Trophoblast cell (in vitro differentiated cells and primary cell): ENCODE measurements at regions not wholly inside any gene's neighbourhood (a gene's known extent, or its start where the extent isn't known, plus 50 kb on each side); places are given as distances from the start of the nearest gene placed in this dataset.

ENCODE experiments used
- DNase-seq, 2 donors: peaks; one replicate each; pipeline ENCODE4 v3.0.0-alpha.2; 2016
- H2AFZ ChIP-seq: 2 replicates; pipeline ENCODE4 v1.6.1; 2013; ENCODE audit warnings: low read length, moderate library complexity, mild to moderate bottlenecking; ENCODE audit not compliant: insufficient read depth, poor library complexity
- H2AK5ac ChIP-seq: 2 replicates; pipeline ENCODE4 v1.6.1; 2013; ENCODE audit warnings: mild to moderate bottlenecking, low read length
- H2BK120ac ChIP-seq: 2 replicates; pipeline ENCODE4 v1.6.1; 2013; ENCODE audit warnings: low read length, mild to moderate bottlenecking, moderate library complexity; ENCODE audit not compliant: insufficient read depth, poor library complexity
- H2BK12ac ChIP-seq: 2 replicates; pipeline ENCODE4 v1.6.1; 2013; ENCODE audit warnings: mild to moderate bottlenecking, low read length, moderate library complexity
- H2BK5ac ChIP-seq: 2 replicates; pipeline ENCODE4 v1.6.1; 2013; ENCODE audit warnings: low read length, low read depth, moderate library complexity, mild to moderate bottlenecking; ENCODE audit not compliant: poor library complexity
- H3K14ac ChIP-seq: 2 replicates; pipeline ENCODE4 v1.6.1; 2013; ENCODE audit warnings: mild to moderate bottlenecking, low read length
- H3K18ac ChIP-seq: 2 replicates; pipeline ENCODE4 v1.6.1; 2013; ENCODE audit warnings: mild to moderate bottlenecking, low read length
- H3K23ac ChIP-seq: 2 replicates; pipeline ENCODE4 v1.6.1; 2013; ENCODE audit warnings: low read length
- H3K27ac ChIP-seq: 2 replicates; pipeline ENCODE4 v1.5.1; 2013; ENCODE audit warnings: low read depth, mild to moderate bottlenecking, inconsistent platforms, low read length, moderate library complexity
- H3K27me3 ChIP-seq: 2 replicates; pipeline ENCODE4 v1.6.1; 2013; ENCODE audit warnings: inconsistent platforms, mild to moderate bottlenecking, low read length, moderate library complexity; ENCODE audit not compliant: insufficient read depth
- H3K36me3 ChIP-seq, 2 experiments: 1 replicate in 1 of 2; 2 replicates in 1 of 2; pipeline ENCODE4 v1.6.1; 2013; ENCODE audit warnings: low read length in 2 of 2, mild to moderate bottlenecking in 2 of 2, moderate library complexity in 1 of 2; ENCODE audit not compliant: insufficient read depth in 2 of 2, control insufficient read depth in 1 of 2
- H3K4ac ChIP-seq: 2 replicates; pipeline ENCODE4 v1.6.1; 2013; ENCODE audit warnings: low read depth, mild to moderate bottlenecking, low read length, moderate library complexity
- H3K4me1 ChIP-seq, 2 experiments: 1 replicate in 1 of 2; 2 replicates in 1 of 2; pipeline ENCODE4 v1.6.1; 2013; ENCODE audit warnings: low read length in 2 of 2, mild to moderate bottlenecking in 2 of 2, moderate library complexity in 1 of 2; ENCODE audit not compliant: insufficient read depth in 2 of 2, control insufficient read depth in 1 of 2
- H3K4me2 ChIP-seq: 2 replicates; pipeline ENCODE4 v1.6.1; 2013; ENCODE audit warnings: inconsistent platforms, mild to moderate bottlenecking, low read length, moderate library complexity
- H3K4me3 ChIP-seq: 2 replicates; pipeline ENCODE4 v1.5.1; 2013; ENCODE audit warnings: mild to moderate bottlenecking, low read depth, low read length, inconsistent platforms
- H3K79me1 ChIP-seq: one replicate; pipeline ENCODE4 v1.6.1; 2013; ENCODE audit warnings: low read length
- H3K79me2 ChIP-seq: 2 replicates; pipeline ENCODE4 v1.6.1; 2013; ENCODE audit warnings: low read length, mild to moderate bottlenecking; ENCODE audit not compliant: control insufficient read depth, insufficient read depth, poor library complexity
- H3K9ac ChIP-seq: 2 replicates; pipeline ENCODE4 v1.6.1; 2013; ENCODE audit warnings: mild to moderate bottlenecking, low read length
- H3K9me3 ChIP-seq: 2 replicates; pipeline ENCODE4 v1.6.1; 2013; ENCODE audit warnings: low read depth, mild to moderate bottlenecking, control low read depth, inconsistent platforms, low read length; ENCODE audit not compliant: insufficient read depth
- H4K12ac ChIP-seq: 2 replicates; pipeline ENCODE4 v1.6.1; 2013; ENCODE audit warnings: low read depth, mild to moderate bottlenecking, low read length, moderate library complexity
- H4K8ac ChIP-seq: 2 replicates; pipeline ENCODE4 v1.6.1; 2013; ENCODE audit warnings: low read depth, mild to moderate bottlenecking, low read length, moderate library complexity
- H4K91ac ChIP-seq: one replicate; pipeline ENCODE4 v1.6.1; 2013; ENCODE audit warnings: low read depth, mild to moderate bottlenecking, low read length, moderate library complexity
- WGBS: extraction: QIAGEN DNeasy Blood & Tissue Kit; methylation state at CpG from one replicate; pipeline ENCODE4 v1.1.7; 2013; ENCODE audit warnings: missing lambda C conversion rate; ENCODE audit not compliant: insufficient read length, insufficient coverage; ENCODE audit errors: extremely low coverage; 5-methylcytosine and 5-hydroxymethylcytosine counted together

DNA sequence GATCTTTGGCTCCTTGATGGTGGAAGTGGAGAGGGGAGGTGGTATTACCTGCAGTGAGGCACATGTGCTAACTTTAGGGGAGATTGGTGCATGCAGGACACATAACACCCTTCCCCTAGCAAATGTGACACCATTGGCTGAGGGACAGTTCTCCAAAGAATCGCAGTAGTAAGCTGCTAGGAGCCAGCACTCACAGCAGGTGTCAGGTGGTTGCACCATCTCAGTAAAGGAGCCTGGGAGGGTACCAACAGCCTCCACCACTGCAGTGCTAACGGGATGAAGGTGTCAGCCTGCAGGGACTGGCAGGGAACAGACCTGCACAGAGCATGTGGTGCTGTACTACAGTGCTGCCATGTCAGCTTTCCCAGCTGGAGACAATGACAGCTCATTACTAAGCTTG lies 127.3 kb upstream of the PIEZO2 start:
- H3K79me1 ChIP-seq = no peaks in the 10 kb centered on the region

DNA sequence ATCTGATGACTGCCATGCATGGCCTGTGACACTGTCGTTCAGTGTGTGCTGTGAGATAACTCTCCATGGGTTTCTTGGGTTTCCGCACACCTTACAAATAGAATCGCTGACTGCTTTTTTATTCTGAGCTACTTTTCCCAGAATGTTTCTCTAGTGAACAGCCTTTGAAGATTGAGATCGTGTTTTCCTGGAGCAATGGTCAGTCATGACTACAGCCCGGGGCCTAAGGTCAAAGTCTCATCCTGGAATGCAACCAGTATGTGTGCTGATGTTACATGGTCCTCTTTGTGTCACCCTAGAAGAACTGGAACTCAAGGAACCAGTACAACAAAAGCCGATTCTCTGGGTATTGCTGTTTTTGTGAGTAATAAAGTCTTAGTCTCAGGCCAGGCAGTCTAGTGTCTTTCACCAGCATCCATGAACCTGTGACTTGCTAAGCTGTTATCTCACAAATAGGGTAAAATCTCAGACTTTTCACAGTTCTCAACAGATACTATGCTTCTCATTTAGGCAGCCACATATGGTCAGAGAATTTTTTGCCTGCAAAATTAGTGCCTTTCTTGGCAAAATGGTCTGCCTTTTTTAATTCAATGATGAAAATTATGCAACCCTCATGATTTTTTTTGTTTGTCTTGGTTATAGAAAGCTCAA lies 124.9 kb upstream of the PIEZO2 start:
- Histone ChIP-seq H4K91ac (no peak overlapping the region), H3K4ac (no peak overlapping the region), H2BK5ac (no peak overlapping the region), H3K14ac (no peak overlapping the region), H3K79me1 (no peaks in the 10 kb centered on the region), H3K27me3 (no peaks in the 10 kb centered on the region), H3K23ac (no peak overlapping the region), H3K9me3 (peaks cover 1% of the 10 kb centered on the region), H3K36me3 (no peaks in the 10 kb centered on the region), H3K18ac (no peak overlapping the region), H2BK12ac (no peak overlapping the region), H3K79me2 (no peaks in the 10 kb centered on the region), H2BK120ac (no peak overlapping the region), H3K4me1 (no peaks in the 10 kb centered on the region), H3K27ac (no peak overlapping the region), H3K4me3 (no peak overlapping the region), H4K8ac (no peak overlapping the region), H3K4me2 (no peak overlapping the region), H2AK5ac (no peak overlapping the region), H4K12ac (no peak overlapping the region), H3K9ac (no peak overlapping the region), H2AFZ (no peak overlapping the region)
- DNase-seq = no peak
- no CpG with 5 or more reads among the region's 6 CpGs for WGBS

More for the DNA sequence above, 127.3 kb upstream of the PIEZO2 start:
- H2BK5ac ChIP-seq = no peak overlapping the region
- H3K9me3 ChIP-seq = peaks cover 5% of the 10 kb centered on the region
- H2BK120ac ChIP-seq = no peak overlapping the region
- no peak overlapping the region for H2AK5ac ChIP-seq
- no CpG with 5 or more reads among the region's 2 CpGs for WGBS
- no peaks in the 10 kb centered on the region for H3K4me1 ChIP-seq
- no peak overlapping the region for H3K4ac ChIP-seq
- H4K91ac ChIP-seq = no peak overlapping the region
- no peak overlapping the region for H3K27ac ChIP-seq
- no peak overlapping the region for H3K18ac ChIP-seq
- H3K36me3 ChIP-seq = no peaks in the 10 kb centered on the region
- DNase-seq = no peak
- no peak overlapping the region for H2BK12ac ChIP-seq
- H3K79me2 ChIP-seq = no peaks in the 10 kb centered on the region
- no peak overlapping the region for H3K9ac ChIP-seq
- H3K4me2 ChIP-seq = no peak overlapping the region
- H3K14ac ChIP-seq = no peak overlapping the region
- H2AFZ ChIP-seq = no peak overlapping the region
- H3K27me3 ChIP-seq = no peaks in the 10 kb centered on the region
- H3K23ac ChIP-seq = no peak overlapping the region
- H3K4me3 ChIP-seq = no peak overlapping the region
- H4K8ac ChIP-seq = no peak overlapping the region
- no peak overlapping the region for H4K12ac ChIP-seq

DNA sequence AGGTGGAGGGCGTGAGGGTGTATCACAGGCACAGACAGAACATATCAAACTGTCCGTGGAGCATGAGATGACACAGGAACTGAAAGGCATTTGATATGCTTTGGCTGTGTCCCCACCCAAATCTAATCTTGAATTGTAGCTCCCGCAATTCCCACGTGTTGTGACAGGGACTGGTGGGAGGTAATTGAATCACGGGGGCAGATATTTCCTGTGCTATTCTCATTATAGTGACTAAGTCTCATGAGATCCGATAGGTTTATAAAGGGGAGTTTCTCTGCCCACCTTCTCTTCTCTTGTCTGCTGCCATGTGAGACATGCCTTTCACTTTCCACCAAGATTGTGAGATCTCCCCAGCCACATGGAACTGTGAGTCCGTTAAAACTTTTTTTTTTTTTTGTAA lies 123.1 kb upstream of the PIEZO2 start:
- DNase-seq = no peak
- no peak overlapping the region for H2BK120ac ChIP-seq
- H3K18ac ChIP-seq = no peak overlapping the region
- H3K36me3 ChIP-seq = no peaks in the 10 kb centered on the region
- H3K79me2 ChIP-seq = no peaks in the 10 kb centered on the region
- no peaks in the 10 kb centered on the region for H3K79me1 ChIP-seq
- H3K4ac ChIP-seq = no peak overlapping the region
- H4K12ac ChIP-seq = no peak overlapping the region
- H3K23ac ChIP-seq = no peak overlapping the region
- no peak overlapping the region for H2BK12ac ChIP-seq
- no peak overlapping the region for H3K4me3 ChIP-seq
- no peak overlapping the region for H3K14ac ChIP-seq
- H3K4me1 ChIP-seq = no peaks in the 10 kb centered on the region
- H2AFZ ChIP-seq = no peak overlapping the region
- H2BK5ac ChIP-seq = no peak overlapping the region
- H2AK5ac ChIP-seq = no peak overlapping the region
- no peak overlapping the region for H3K9ac ChIP-seq
- H4K91ac ChIP-seq = no peak overlapping the region
- H3K27me3 ChIP-seq = no peaks in the 10 kb centered on the region
- H4K8ac ChIP-seq = no peak overlapping the region
- no CpG with 5 or more reads among the region's 7 CpGs for WGBS
- H3K27ac ChIP-seq = no peak overlapping the region
- H3K4me2 ChIP-seq = no peak overlapping the region
- H3K9me3 ChIP-seq = peaks cover 1% of the 10 kb centered on the region

DNA sequence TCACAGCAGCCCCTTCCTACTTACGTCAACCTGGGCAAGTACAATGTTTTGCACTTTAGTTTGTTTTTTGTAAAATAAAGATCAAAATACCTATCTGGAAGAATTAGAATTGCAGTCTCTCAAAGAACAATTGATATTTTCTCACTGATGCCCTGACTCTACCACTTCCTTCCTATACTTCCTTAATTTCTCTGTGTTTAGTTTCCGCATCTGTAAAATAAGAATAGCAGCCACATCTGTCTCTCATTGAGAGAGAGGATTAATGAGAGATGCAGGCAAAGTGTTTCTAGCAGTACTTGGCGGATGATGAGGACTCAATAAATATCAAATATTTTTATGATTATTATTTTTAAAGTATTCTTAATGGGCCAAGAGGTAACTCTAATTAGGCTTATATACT lies 122.6 kb upstream of the PIEZO2 start:
- no CpG with 5 or more reads among the region's 3 CpGs for WGBS
- no peak overlapping the region for H2AFZ ChIP-seq
- no peak overlapping the region for H3K4me3 ChIP-seq
- peaks cover 1% of the 10 kb centered on the region for H3K9me3 ChIP-seq
- H4K91ac ChIP-seq = no peak overlapping the region
- no peak overlapping the region for H3K14ac ChIP-seq
- H3K79me1 ChIP-seq = no peaks in the 10 kb centered on the region
- no peak overlapping the region for H3K4me2 ChIP-seq
- H4K8ac ChIP-seq = no peak overlapping the region
- DNase-seq = no peak
- H3K36me3 ChIP-seq = no peaks in the 10 kb centered on the region
- H2BK5ac ChIP-seq = no peak overlapping the region
- no peak overlapping the region for H3K9ac ChIP-seq
- H3K4ac ChIP-seq = no peak overlapping the region
- no peak overlapping the region for H4K12ac ChIP-seq
- H3K4me1 ChIP-seq = no peaks in the 10 kb centered on the region
- H2BK12ac ChIP-seq = no peak overlapping the region
- no peak overlapping the region for H3K27ac ChIP-seq
- H2BK120ac ChIP-seq = no peak overlapping the region
- no peak overlapping the region for H3K18ac ChIP-seq
- no peak overlapping the region for H3K23ac ChIP-seq
- no peaks in the 10 kb centered on the region for H3K79me2 ChIP-seq
- H2AK5ac ChIP-seq = no peak overlapping the region
- H3K27me3 ChIP-seq = no peaks in the 10 kb centered on the region
